ENCODE measurements at regions not wholly inside any gene's neighbourhood (a gene's known extent, or its start where the extent isn't known, plus 50 kb on each side); places are given as distances from the start of the nearest gene placed in this dataset.
"Not testable (repeated sequence)": the region's sequence is repeated elsewhere in the genome, so short reads cannot be mapped to it uniquely, and the experiment has no call there.

GRCh38 chr22:10727393-10727792, 4800.6 kb upstream of the OR11H1 start:
- no peaks in the 10 kb centered on the region for H4K20me1 ChIP-seq (ENCODE audit: insufficient read depth, low read length)
- no peak overlapping the region for H3K27ac ChIP-seq (ENCODE audit: low read depth, low read length)
- no peak overlapping the region for H2AFZ ChIP-seq (ENCODE audit: low read length)
- no peaks in the 10 kb centered on the region for H3K79me2 ChIP-seq (ENCODE audit: insufficient read depth, low read length)
- no peak overlapping the region for H3K4me2 ChIP-seq (ENCODE audit: insufficient read depth, low read length)
- peaks cover 26% of the 10 kb centered on the region for H3K9me3 ChIP-seq (ENCODE audit: low read depth, low read length)
- H3K4me3 ChIP-seq (ENCODE audit: insufficient read depth, low read length), result no peak overlapping the region
- H3K36me3 ChIP-seq (ENCODE audit: insufficient read depth, low read length), result no peaks in the 10 kb centered on the region
- DNase-seq (ENCODE audit: insufficient read length, low spot score, missing footprints), result no peak
- no peaks in the 10 kb centered on the region for H3K4me1 ChIP-seq (ENCODE audit: insufficient read depth, low read length)
- no peak for TF ChIP-seq CTCF (IDR thresholded peaks at IDR 0.05; ENCODE audit: extremely low read depth, low read depth, low read length)
- H3K27me3 ChIP-seq (ENCODE audit: insufficient read depth, low read length), result no peaks in the 10 kb centered on the region

GRCh38 chr22:10729979-10730378, 4798.0 kb upstream of the OR11H1 start:
- not testable (repeated sequence) for H4K20me1 ChIP-seq (ENCODE audit: insufficient read depth, low read length); H3K79me2 ChIP-seq (ENCODE audit: insufficient read depth, low read length); DNase-seq (ENCODE audit: insufficient read length, low spot score, missing footprints); H3K36me3 ChIP-seq (ENCODE audit: insufficient read depth, low read length); H3K27me3 ChIP-seq (ENCODE audit: insufficient read depth, low read length); H3K27ac ChIP-seq (ENCODE audit: low read depth, low read length); H3K4me1 ChIP-seq (ENCODE audit: insufficient read depth, low read length); H3K4me2 ChIP-seq (ENCODE audit: insufficient read depth, low read length); H2AFZ ChIP-seq (ENCODE audit: low read length); H3K4me3 ChIP-seq (ENCODE audit: insufficient read depth, low read length)
- peaks cover 24% of the 10 kb centered on the region for H3K9me3 ChIP-seq (ENCODE audit: low read depth, low read length)

- not testable (repeated sequence) for H4K20me1 ChIP-seq (ENCODE audit: insufficient read depth, low read length); H3K79me2 ChIP-seq (ENCODE audit: insufficient read depth, low read length); H3K4me3 ChIP-seq (ENCODE audit: insufficient read depth, low read length); H2AFZ ChIP-seq (ENCODE audit: low read length); H3K4me1 ChIP-seq (ENCODE audit: insufficient read depth, low read length); H3K27ac ChIP-seq (ENCODE audit: low read depth, low read length); H3K4me2 ChIP-seq (ENCODE audit: insufficient read depth, low read length); H3K27me3 ChIP-seq (ENCODE audit: insufficient read depth, low read length); DNase-seq (ENCODE audit: insufficient read length, low spot score, missing footprints); H3K36me3 ChIP-seq (ENCODE audit: insufficient read depth, low read length)
- H3K9me3 ChIP-seq (ENCODE audit: low read depth, low read length), result peaks cover 24% of the 10 kb centered on the region
These were observed 4797.3 kb upstream of the OR11H1 start for GRCh38 chr22:10730706-10731105.

GRCh38 chr22:10731246-10731974, 4796.6 kb upstream of the OR11H1 start:
- not testable (repeated sequence) for H4K20me1 ChIP-seq (ENCODE audit: insufficient read depth, low read length); H3K36me3 ChIP-seq (ENCODE audit: insufficient read depth, low read length); H3K27ac ChIP-seq (ENCODE audit: low read depth, low read length); H2AFZ ChIP-seq (ENCODE audit: low read length); H3K79me2 ChIP-seq (ENCODE audit: insufficient read depth, low read length); DNase-seq (ENCODE audit: insufficient read length, low spot score, missing footprints); H3K27me3 ChIP-seq (ENCODE audit: insufficient read depth, low read length); H3K4me1 ChIP-seq (ENCODE audit: insufficient read depth, low read length); H3K4me3 ChIP-seq (ENCODE audit: insufficient read depth, low read length); H3K4me2 ChIP-seq (ENCODE audit: insufficient read depth, low read length)
- peaks cover 24% of the 10 kb centered on the region for H3K9me3 ChIP-seq (ENCODE audit: low read depth, low read length)

GRCh38 chr22:10735075-10735474, 4792.9 kb upstream of the OR11H1 start:
- DNase-seq (ENCODE audit: insufficient read length, low spot score, missing footprints); H3K4me3 ChIP-seq (ENCODE audit: insufficient read depth, low read length); H3K36me3 ChIP-seq (ENCODE audit: insufficient read depth, low read length); H3K79me2 ChIP-seq (ENCODE audit: insufficient read depth, low read length); H2AFZ ChIP-seq (ENCODE audit: low read length); H4K20me1 ChIP-seq (ENCODE audit: insufficient read depth, low read length); H3K4me2 ChIP-seq (ENCODE audit: insufficient read depth, low read length); H3K27me3 ChIP-seq (ENCODE audit: insufficient read depth, low read length); H3K4me1 ChIP-seq (ENCODE audit: insufficient read depth, low read length); H3K27ac ChIP-seq (ENCODE audit: low read depth, low read length): not testable (repeated sequence)
- peaks cover 11% of the 10 kb centered on the region for H3K9me3 ChIP-seq (ENCODE audit: low read depth, low read length)

- not testable (repeated sequence) for H3K79me2 ChIP-seq (ENCODE audit: insufficient read depth, low read length)
These were observed 4791.1 kb upstream of the OR11H1 start for GRCh38 chr22:10736879-10737278.

GRCh38 chr22:10737931-10738330, 4790.1 kb upstream of the OR11H1 start:
- not testable (repeated sequence) for H2AFZ ChIP-seq (ENCODE audit: low read length); H3K4me1 ChIP-seq (ENCODE audit: insufficient read depth, low read length); H3K27me3 ChIP-seq (ENCODE audit: insufficient read depth, low read length); H4K20me1 ChIP-seq (ENCODE audit: insufficient read depth, low read length); H3K27ac ChIP-seq (ENCODE audit: low read depth, low read length); H3K4me3 ChIP-seq (ENCODE audit: insufficient read depth, low read length); H3K9me3 ChIP-seq (ENCODE audit: low read depth, low read length); DNase-seq (ENCODE audit: insufficient read length, low spot score, missing footprints); H3K36me3 ChIP-seq (ENCODE audit: insufficient read depth, low read length); H3K4me2 ChIP-seq (ENCODE audit: insufficient read depth, low read length); H3K79me2 ChIP-seq (ENCODE audit: insufficient read depth, low read length)

More at GRCh38 chr22:10736879-10737278, 4791.1 kb upstream of the OR11H1 start:
- H3K36me3 ChIP-seq (ENCODE audit: insufficient read depth, low read length); H3K27ac ChIP-seq (ENCODE audit: low read depth, low read length); H3K4me1 ChIP-seq (ENCODE audit: insufficient read depth, low read length); H3K4me2 ChIP-seq (ENCODE audit: insufficient read depth, low read length); H2AFZ ChIP-seq (ENCODE audit: low read length); H4K20me1 ChIP-seq (ENCODE audit: insufficient read depth, low read length); H3K4me3 ChIP-seq (ENCODE audit: insufficient read depth, low read length); DNase-seq (ENCODE audit: insufficient read length, low spot score, missing footprints); H3K27me3 ChIP-seq (ENCODE audit: insufficient read depth, low read length): not testable (repeated sequence)
- peaks cover 11% of the 10 kb centered on the region for H3K9me3 ChIP-seq (ENCODE audit: low read depth, low read length)

All from osteoblast (primary cell).